ENCODE measurements at regions not wholly inside any gene's neighbourhood (a gene's known extent, or its start where the extent isn't known, plus 50 kb on each side); places are given as distances from the start of the nearest gene placed in this dataset.
"Not testable (repeated sequence)": the region's sequence is repeated elsewhere in the genome, so short reads cannot be mapped to it uniquely, and the experiment has no call there.

GRCh38 chr4:15325987-15326386 lies 101.8 kb upstream of the C1QTNF7 start:
- in situ Hi-C loops (cut with HindIII; ENCODE audit: low sequenced_read_pairs) = no loop called here
- DNase-seq (ENCODE audit: low spot score) = no peak

- no peak for DNase-seq (ENCODE audit: low spot score)
- in situ Hi-C loops (cut with HindIII; ENCODE audit: low sequenced_read_pairs) = no loop called here
These were observed 100.2 kb upstream of the C1QTNF7 start for GRCh38 chr4:15327311-15328298.

GRCh38 chr4:15331930-15332329 lies 95.9 kb upstream of the C1QTNF7 start:
- in situ Hi-C loops (cut with HindIII; ENCODE audit: low sequenced_read_pairs) = no loop called here
- DNase-seq (ENCODE audit: low spot score) = no peak

- in situ Hi-C loops (cut with HindIII; ENCODE audit: low sequenced_read_pairs) = no loop called here
- DNase-seq (ENCODE audit: low spot score) = no peak
These were observed 95.5 kb upstream of the C1QTNF7 start for GRCh38 chr4:15332377-15332776.

- in situ Hi-C loops (cut with HindIII; ENCODE audit: low sequenced_read_pairs) = no loop called here
- DNase-seq (ENCODE audit: low spot score) = no peak
These were observed 93.9 kb upstream of the C1QTNF7 start for GRCh38 chr4:15333692-15334633.

- DNase-seq (ENCODE audit: low spot score) = no peak
- in situ Hi-C loops (cut with HindIII; ENCODE audit: low sequenced_read_pairs) = no loop called here
These were observed 91.2 kb upstream of the C1QTNF7 start for GRCh38 chr4:15336410-15337167.

- DNase-seq (ENCODE audit: low spot score); in situ Hi-C loops (cut with HindIII; ENCODE audit: low sequenced_read_pairs): not testable (repeated sequence)
These were observed 90.6 kb upstream of the C1QTNF7 start for GRCh38 chr4:15337168-15337657.

GRCh38 chr4:15339737-15340136 lies 88.1 kb upstream of the C1QTNF7 start:
- DNase-seq (ENCODE audit: low spot score) = no peak
- in situ Hi-C loops (cut with HindIII; ENCODE audit: low sequenced_read_pairs) = no loop called here

GRCh38 chr4:15340332-15340731 lies 87.5 kb upstream of the C1QTNF7 start:
- DNase-seq (ENCODE audit: low spot score) = no peak
- in situ Hi-C loops (cut with HindIII; ENCODE audit: low sequenced_read_pairs) = no loop called here

GRCh38 chr4:15340902-15341732 lies 86.7 kb upstream of the C1QTNF7 start:
- in situ Hi-C loops (cut with HindIII; ENCODE audit: low sequenced_read_pairs) = no loop called here
- DNase-seq (ENCODE audit: low spot score) = no peak

- in situ Hi-C loops (cut with HindIII; ENCODE audit: low sequenced_read_pairs) = no loop called here
- no peak for DNase-seq (ENCODE audit: low spot score)
These were observed 86.0 kb upstream of the C1QTNF7 start for GRCh38 chr4:15341733-15342300.

- no peak for DNase-seq (ENCODE audit: low spot score)
- in situ Hi-C loops (cut with HindIII; ENCODE audit: low sequenced_read_pairs) = no loop called here
These were observed 84.8 kb upstream of the C1QTNF7 start for GRCh38 chr4:15343000-15343399.

- in situ Hi-C loops (cut with HindIII; ENCODE audit: low sequenced_read_pairs) = no loop called here
- DNase-seq (ENCODE audit: low spot score) = no peak
These were observed 84.3 kb upstream of the C1QTNF7 start for GRCh38 chr4:15343581-15343980.

- in situ Hi-C loops (cut with HindIII; ENCODE audit: low sequenced_read_pairs) = no loop called here
- DNase-seq (ENCODE audit: low spot score) = no peak
These were observed 83.8 kb upstream of the C1QTNF7 start for GRCh38 chr4:15344041-15344440.

- DNase-seq (ENCODE audit: low spot score) = no peak
- in situ Hi-C loops (cut with HindIII; ENCODE audit: low sequenced_read_pairs) = no loop called here
These were observed 82.7 kb upstream of the C1QTNF7 start for GRCh38 chr4:15345134-15345533.

GRCh38 chr4:15348236-15348635 lies 79.6 kb upstream of the C1QTNF7 start:
- in situ Hi-C loops (cut with HindIII; ENCODE audit: low sequenced_read_pairs) = no loop called here
- no peak for DNase-seq (ENCODE audit: low spot score)

GRCh38 chr4:15348695-15349094 lies 79.1 kb upstream of the C1QTNF7 start:
- in situ Hi-C loops (cut with HindIII; ENCODE audit: low sequenced_read_pairs) = no loop called here

GRCh38 chr4:15349531-15349935 lies 78.3 kb upstream of the C1QTNF7 start:
- in situ Hi-C loops (cut with HindIII; ENCODE audit: low sequenced_read_pairs) = no loop called here
- no peak for DNase-seq (ENCODE audit: low spot score)

More at GRCh38 chr4:15348695-15349094, 79.1 kb upstream of the C1QTNF7 start:
- no peak for DNase-seq (ENCODE audit: low spot score)
